ENCODE measurements at regions not wholly inside any gene's neighbourhood (a gene's known extent, or its start where the extent isn't known, plus 50 kb on each side); places are given as distances from the start of the nearest gene placed in this dataset.

DNA sequence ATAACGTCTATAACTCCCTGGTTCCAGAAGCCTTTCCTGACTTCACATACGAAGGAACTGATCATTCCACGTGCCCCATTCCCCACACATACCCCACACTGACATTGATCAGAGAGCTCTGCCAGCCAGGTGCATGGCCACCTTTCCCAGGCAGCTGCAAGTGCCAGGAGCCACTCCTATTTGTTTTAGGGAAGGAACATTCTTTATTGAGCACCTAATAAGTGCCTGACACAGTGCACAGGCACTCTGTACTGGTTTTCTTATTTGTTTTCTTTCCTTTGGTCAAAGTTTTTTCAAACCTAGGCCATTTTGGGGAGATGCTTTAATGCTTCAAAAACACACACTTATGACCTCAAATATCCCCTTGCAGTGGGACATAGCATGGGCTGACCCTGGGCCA lies 50.0 kb downstream of the PITPNM2 start:
- DNase-seq, result no peak

DNA sequence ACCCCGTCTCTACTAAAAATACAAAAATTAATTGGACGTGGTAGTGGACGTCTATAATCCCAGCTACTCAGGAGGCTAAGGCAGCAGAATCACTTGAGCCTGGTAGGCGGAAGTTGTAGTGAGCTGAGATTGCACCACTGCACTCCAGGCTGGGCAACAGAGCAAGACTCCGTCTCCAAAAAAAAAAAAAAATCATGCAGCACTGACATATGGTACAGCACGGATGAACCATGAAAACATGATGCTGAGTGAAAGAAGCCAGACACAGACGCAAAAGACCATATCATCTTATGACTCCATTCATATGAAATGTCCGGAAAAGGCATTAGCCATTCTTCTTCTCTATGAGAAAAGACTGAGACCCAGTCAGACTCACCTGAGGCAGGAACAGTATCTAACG lies 50.4 kb downstream of the PITPNM2 start:
- DNase-seq, result no peak

DNA sequence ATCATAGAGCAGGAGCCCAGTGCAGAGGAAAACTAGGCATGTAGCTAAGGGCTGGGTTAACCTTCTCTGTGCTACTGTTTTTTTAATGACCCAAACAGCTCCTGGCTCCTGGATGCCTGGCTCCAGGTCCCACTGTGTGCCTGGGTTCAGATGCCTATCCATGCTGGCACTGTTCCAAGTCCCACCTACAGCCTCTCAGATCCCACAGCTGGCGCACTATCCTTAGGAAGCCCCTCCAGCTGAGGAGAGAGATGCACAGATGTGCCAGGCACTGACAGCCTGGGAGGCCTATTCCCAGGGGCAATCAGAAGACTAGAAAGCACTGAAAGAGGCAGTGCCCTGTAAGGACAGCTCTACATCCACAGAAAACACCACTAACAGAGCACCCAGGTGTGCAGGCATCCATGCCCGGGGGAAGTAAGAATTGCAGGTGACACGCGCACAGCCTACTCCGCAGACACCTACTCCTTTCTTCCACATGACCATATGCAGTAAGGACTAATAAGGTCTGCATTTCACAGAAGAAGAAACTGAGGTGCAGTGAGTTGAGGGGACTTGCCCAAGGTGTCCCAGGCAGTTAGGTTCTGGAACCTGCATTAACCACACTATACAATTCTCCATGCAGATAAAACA lies 51.2 kb downstream of the PITPNM2 start:
- no peak for DNase-seq

DNA sequence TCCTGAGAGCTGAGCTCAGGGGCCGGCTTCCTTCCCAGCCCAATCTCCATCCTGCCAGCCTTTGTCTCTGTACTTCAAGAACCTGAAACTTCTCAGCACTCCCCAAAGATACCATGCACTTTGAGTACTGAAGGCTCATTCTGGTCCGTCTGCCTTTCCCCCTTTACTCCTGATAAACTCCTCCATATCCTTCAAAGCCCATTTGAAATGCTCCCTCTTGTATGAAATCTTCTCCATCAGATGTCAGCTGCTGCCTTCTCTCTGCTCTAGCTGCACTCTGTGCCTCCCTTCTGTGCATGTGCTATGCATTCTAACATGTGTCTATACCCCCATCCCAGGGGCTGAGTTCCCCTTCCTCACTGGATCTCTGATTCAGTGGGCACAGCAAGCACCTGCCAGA lies 52.1 kb downstream of the PITPNM2 start:
- DNase-seq, result no peak

DNA sequence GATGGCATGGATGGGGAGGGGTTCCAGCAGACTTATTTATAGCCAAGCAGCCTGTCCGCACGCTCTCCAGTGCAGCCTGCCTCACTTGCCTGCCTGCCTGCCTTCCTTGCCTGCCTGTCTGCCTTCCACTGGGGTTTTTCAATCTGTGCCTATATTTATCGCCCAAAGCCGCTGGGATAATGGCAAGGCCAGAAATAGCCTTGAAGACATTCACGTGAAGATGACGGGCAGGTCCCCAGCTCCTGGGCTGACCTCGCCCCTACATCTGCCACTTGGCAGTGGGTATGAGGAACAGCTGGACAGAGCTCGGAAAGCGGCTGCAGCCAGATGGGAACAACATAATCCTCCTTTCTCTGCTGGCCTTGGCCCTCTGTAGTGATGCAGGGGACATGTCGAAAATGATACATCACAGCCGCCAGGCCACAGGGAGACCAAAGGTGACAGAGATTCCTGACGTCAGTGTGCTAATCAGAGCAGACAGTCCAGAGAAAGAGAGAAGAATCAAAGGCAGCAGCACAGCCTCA lies 53.3 kb downstream of the PITPNM2 start:
- DNase-seq, result no peak

DNA sequence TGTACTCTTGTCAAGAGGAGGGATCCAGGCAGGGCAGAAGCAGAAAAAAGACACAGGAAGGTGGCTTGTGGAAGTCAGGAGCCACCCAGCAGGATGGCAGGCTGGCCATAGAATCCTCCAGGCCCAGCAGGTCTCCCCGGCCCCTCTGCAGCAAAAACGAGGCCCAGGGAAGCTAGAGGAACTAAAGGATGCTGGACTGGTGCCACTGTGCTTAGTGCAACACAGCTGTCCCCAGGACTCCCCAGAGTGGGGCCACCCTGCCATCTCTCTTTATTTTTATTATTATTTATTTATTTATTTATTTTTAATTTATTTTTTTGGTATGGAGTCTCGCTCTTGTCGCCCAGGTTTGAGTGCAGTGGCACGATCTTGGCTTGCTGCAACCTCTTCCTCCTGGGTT lies 54.1 kb downstream of the PITPNM2 start:
- no peak for DNase-seq

DNA sequence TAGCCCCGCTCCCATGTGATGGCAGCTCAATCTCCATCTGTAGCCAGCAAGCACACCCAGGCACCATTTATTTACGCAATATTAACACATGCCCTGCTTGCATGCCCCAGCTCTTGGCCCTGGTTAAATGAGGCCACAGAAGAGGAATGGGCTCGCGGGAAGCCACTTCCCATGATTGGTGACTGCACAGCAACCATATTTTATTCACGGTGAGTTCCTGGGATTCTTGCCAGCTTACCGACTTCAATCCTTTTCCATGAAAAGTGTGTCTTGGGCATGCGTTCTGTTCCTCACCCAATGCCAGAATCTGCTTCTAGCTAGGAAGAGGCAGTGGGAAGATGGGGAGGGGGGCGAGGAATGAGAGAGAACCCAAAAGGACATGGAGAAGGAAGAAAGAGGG lies 54.7 kb downstream of the PITPNM2 start:
- no peak for DNase-seq

DNA sequence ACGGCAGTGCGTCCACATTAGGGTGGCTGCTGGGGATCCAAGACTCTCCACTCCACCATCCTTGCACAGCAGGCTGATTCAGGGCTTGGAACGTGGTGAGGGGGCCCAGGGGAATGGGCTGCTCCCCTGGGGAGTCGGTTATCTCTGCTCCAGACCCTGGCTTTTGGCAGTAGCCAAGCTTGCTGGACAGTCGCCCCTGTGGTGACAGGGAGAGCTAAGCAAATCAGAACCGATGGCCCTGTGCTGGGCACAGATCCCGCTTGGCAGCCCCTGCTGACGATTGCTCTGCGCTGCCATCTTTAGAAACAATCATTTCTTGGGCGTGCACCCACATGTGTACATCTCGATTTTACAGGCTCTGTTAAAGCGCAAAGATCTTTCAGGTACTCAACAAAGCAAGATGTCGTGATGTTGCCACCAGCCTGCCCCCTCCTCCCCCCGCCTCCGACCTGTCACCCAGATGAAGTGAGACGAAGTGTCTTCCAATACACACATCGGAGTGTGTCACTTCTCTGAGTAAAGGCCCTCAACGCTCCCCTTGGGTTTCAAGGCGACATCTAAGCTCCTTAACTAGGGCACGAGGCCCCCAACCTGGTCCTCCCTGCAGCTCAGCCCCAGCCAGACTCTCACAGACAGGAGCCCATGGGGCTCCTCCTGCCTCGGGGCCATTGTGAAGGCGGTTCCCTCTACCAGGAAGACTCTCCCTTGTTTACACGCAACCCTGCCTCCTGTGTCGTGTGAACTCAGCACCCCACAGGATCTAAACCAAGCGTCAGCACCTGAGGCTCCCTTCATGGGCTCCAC lies 55.6 kb downstream of the PITPNM2 start:
- no peak for DNase-seq

DNA sequence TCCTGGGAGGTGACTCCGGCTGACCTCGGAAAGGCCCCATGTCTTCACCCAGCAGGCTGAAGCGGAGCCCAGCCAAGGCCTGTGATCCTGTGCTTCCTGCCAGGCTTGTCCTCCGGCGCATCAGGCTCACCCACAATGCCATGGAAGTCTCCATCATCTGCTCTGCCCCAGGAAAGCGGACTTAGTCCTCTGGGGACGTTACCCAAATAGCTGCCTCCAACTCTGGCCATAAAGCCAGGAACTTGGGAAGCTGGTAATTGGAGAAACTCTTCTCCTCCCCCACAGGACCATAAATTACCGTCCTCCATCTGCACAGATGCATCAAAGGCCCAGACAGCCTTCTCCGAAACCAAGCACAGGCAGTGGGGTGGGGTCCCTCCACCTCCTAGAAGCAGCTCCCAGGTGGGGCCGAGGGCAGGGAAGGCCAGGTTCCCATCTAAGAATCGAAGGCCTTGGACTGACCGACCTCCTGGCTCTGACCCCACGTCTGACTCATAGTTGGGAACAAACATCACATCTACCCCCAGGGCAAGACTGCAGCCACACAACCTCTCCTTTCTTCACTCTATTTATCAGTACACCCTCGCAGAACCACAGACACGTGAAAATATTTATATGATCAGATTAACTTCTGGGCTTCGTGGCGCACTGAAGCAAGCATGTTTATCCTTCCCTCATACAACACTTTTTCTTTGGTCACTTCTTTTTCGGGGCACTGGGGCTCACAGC lies 56.4 kb downstream of the PITPNM2 start:
- no peak for DNase-seq

DNA sequence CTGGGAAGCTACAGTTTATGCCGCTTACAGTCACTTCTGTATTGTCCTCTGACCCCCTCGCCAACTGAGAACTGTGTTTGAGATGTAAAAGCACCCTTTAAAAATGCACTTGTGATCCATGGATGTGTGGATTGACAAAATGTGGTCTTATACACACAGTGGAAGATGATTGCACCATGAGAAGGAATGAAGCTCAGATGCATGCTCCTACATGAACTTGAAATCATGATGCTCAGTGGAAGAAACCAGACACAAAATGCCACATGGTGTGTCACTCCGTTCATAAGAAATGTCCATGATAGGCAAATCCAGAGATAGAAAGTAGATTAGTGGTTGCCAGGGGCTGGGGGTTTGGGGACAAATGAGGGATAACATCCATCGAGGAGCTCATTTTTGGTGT lies 58.0 kb downstream of the PITPNM2 start:
- no peak for DNase-seq

DNA sequence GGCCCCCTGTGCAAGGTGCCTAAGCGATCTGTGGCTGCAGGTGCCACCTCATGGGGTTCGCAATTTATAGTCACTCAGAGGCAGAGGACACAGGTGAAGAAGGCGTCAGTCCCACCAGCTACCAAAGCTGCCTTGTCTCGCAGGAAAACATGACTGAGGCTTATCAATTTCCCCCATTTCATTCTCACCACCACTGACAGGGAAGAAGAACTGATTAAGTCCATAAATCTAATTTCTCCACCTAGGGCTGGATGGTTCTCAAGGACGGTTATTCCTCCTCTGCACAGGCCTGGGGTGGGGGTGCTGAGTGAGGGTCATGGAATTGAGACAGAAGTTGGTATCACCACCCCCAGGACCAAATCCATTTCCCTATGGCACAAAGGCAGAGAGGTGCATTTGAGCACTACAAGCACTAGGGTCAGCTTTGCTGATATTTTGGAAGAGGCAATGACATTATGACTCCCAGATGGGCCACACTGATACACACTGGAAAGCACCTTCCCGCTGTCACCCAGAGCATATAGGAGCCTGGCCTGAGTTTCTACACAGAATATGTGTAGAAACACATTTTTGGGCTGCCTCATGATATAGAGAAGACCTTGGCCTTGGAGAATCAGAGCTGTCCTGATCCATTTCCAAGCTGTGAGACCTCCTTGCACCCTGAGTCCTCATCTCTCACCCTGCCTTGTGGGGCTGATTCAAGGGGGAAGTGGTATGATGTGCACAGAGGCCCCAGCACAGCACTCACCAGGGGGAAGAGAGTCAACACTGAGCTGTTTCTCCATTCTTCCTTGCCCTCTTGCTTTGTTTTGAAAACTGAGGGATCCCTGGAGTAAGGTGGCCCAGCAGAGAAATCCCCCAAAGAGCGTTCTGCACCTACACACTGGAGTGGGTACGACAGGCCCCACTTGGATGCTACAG lies 59.4 kb downstream of the PITPNM2 start:
- no peak for DNase-seq

DNA sequence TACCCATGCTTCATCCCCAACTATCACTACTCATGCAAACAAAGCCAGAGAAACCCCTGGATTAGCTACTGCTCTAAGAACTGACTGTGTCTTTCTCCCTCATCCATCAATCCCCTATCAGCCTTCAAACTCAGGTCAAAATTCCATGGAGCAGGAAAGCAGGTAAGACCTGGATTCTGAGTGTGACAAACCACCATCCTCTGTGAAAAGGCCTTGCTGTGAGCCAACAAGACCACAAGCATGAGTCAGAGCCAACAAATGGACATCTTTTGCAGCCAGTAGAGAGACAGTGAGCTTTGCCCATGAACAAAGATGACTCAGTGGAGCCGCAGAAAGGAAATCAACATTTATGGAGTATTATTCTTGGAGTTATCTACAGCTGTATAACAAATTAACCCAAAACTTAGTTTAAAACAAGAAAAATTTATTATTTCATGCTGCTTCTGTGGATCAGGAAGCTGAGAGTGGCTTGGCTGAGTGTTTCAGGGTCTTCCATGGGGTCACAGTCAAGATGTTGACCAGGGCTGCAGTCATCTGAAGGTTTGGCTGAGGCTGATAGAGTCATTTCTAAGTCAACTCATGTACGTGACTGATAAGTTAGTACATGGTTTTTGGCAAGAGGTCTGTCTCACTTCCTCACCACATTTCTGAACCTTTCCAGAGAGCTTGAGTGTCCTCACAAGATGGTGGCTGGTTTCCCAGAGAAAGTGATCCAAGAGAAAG lies 61.1 kb downstream of the PITPNM2 start:
- DNase-seq, result no peak

DNA sequence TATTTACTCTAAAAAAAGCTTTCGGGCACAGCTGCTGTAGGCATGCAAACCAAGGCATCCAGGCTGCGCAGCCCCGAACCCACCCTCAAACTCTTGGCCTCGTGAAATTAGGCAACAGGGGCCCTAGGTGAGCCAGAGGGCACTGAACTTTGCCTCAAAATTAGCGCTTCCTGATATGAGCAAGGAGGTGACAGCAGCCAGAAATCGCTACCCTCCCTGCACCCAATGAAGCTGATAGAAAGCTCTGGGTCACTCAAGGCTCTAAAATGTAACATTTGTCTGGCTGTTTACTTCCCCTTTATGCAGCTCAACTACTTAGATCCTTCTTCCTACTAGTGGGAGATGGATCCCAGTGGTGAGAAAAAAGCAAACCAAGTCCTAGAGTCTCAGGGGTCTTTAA lies 61.8 kb downstream of the PITPNM2 start:
- DNase-seq, result no peak

DNA sequence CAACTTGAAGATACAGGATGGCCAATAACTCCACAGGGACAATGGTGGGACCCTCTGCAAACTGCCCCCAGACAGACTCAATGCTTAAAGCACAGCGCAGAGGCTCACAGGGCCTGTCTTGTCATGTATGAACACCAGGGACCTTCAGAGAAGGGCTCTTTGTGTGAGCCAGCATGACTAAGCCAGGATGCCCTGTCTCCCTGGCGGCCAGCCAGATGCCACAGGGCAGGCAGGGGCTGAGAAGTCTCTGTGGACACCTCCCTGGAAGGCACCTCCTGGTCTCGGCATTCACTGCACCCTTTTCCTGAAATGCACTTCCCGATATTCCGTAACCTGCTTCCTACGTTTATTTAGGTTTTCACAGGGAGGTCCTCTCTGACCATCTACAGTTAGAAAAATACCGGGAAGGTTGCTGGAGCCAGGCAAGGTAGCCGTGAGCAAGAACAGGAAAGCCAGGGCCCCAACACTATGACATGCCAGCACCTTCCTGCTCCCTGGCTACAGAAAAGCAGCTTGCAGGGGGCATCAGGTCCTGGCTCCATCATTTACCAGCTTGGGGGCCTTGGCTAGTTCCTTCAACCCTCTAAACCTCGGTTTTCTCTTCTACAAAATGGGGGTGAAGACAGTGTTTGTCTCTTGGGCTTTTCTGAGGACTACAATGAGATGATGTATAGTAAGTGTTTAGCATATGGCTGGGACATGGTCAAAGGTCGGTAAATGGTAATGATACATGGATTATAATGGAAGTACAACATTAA lies 65.0 kb downstream of the PITPNM2 start:
- no peak for DNase-seq

DNA sequence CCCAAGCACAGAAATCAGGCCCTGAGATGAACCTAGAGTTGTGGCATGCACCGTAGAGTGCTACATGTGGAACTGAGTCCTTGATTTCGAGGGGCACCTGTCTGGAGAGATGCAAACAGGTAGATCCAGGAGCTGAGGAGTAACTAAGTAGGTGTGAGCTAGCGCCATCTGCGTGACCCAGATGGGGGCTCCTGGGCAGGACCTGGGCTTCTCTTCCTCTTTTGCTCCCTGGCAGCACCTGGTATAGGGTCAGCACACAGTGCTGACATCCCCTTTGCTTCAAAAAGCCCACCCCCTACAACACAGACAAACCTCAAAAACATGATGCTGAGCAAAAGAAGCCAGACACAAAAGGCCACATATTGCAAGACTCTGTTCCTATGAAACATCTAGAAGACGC lies 65.8 kb downstream of the PITPNM2 start:
- no peak for DNase-seq

DNA sequence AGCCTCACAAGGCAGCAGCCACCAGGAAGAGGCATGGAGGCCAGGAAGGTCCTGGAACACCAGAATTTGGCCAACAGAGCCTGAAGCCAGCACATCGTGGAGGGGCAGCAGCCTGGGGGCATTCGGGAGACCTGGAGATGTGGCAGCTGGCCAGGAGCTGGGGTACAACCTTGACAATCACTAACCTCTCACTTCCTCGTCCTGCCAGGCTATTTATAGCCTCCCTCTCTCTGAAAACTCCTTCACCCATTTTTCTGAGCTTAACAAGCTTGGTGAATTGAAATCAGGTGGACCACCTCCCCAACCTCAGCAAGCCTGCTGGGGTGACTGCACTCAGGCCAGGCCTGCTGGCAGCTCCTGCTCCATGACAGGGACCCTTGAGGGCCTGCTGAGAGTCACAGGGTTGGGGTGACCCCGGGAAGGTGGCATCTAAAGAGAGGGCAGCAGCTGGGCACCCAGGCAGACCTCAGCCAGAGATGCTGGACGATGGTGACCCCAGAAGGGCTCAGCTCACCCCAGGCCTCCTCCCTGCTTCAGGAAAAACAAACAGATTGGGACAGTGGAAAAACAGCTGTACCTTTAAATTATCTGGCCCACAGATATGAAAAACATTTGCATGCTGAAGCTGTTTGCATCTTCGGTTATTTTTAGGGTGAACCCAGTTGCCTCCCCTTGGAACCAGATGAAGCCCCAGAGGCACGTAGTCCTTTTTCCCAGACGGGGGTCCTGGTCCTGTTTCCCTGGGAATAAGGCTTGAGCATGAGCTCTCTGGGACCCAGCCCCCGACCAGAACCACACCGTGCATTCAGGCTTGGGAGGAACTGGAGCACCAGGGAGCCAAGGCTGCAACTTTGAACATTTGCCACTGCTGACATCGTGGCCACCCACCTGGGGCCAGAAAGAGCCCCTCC lies 67.0 kb downstream of the PITPNM2 start:
- no peak for DNase-seq

DNA sequence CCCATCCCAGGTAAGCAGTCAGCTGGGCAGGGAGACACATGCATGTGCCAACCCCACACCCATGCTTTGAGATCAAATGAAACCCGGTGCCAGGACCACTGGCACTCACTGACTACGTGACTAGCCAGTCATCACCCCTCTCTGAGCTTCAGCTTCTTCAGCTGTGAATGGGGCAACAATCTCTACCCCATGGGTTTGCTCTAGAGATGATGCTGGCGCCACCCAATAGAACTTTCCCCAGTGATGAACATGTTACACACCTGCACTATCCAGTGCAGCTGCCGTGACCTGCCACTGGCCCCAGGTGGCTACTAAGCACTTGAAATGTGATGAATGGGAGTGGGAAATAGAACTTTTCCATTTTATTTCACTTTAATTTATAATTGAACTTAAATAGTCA lies 70.3 kb downstream of the PITPNM2 start:
- DNase-seq, result no peak

DNA sequence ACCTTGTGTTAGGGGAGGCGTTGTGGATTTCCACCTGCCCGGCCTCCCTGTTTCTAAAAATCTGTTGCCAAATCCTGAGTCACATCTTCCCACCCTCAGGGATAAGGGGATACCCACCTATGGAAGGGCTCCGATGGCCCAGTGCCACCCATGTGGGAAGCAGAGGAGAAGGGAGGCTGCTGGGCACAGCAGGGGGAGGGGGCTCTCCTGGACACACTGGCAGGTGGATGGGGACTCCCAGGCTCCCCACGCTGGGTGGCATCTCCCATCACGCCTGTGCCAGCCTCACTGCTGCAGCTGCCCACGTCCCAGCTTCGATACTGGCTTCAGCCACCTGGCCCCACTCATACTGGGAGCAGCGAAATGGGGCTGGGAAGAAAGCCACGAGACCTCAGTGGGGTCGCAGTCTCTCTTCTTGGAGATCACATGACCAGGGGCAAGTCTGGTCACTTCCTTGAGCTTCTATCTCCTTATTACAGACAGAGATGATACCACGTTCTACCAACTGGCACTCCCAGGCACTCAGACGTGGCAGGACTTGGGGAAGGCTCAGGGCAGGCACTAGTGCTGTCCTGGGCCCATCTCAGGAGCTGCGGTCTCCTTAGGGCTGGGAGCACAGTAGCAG lies 72.2 kb downstream of the PITPNM2 start:
- no peak for DNase-seq

DNA sequence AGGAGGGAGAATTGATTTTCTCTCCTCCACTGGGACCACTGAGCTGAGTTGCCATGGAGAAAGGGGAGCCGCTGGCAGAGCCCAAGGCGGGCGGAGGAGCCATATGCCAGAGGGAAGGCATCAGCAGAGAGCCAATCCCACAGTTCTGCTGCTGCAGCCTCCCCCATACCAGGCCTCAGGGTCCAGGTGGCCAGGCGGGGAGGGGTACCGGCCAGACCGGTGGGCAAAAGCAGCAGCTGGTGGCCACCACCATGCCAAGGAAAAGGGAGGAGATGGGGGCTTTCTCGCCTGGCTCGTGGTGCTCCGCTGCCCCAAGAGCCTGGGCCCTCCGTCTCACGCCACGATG lies 72.8 kb downstream of the PITPNM2 start:
- no peak for DNase-seq

Measured in stimulated activated CD4-positive, alpha-beta T cell treated with anti-CD3 and anti-CD28 coated beads, Interleukin-4, amount 100 ng/mL, for 4 hours (primary cell).